GM19452 (cell line): ENCODE measurements at regions not wholly inside any gene's neighbourhood (a gene's known extent, or its start where the extent isn't known, plus 50 kb on each side); places are given as distances from the start of the nearest gene placed in this dataset.
A peak's percentile ranks its signal among the peaks of the same experiment; 100 is the strongest.

Source experiments
- ATAC-seq: cut with Tn5 transposase; IDR thresholded peaks from one replicate; pipeline ENCODE4 v1.9.1; 2021; ENCODE audit not compliant: unreplicated experiment

- ATAC-seq, result peak; percentile 68
Observed at GRCh38 chr1:84090447-84091245, 53.4 kb upstream of the PRKACB start.

- ATAC-seq, result peak; percentile 21
Observed at GRCh38 chr1:84089867-84090266, 54.2 kb upstream of the PRKACB start.

DNA sequence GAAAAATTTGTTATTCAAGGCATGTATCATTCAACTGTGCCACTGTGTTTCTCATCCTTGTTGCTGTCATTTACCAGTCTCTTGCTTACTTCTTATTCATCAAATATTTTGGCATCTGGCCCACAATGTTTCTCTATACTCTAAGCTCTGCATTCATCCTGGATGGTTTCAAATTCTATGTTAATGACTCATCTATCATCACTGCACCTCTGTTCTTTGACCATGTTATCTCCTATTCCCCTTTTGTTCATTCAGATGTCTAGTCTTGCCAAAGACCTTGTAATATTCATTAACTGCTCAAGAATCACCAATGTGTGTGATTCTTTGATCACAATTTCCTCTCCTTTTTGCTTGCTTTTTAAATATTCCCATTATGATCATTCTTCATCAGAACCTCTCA, 54.6 kb upstream of the PRKACB start:
- no peak for ATAC-seq

DNA sequence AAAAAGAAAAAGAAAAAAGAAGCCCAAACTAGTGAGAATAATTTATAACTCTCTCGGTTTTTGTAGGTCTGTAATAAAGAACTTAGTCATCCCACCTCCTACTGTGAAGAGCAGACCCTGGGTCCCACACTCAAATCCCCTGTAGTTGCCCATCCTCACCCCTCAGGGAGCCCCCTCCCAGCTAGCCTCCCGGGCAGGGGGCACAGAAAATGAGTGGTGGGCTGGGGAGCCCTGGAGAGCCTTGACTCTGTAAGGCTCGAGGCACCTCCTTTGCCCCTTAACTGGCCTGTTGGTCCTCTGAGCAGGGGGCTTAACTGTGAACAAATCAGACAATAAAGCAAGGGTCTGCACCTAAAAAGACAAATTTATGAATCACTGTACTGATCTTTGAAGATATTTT, 57.5 kb upstream of the PRKACB start:
- ATAC-seq, result no peak

DNA sequence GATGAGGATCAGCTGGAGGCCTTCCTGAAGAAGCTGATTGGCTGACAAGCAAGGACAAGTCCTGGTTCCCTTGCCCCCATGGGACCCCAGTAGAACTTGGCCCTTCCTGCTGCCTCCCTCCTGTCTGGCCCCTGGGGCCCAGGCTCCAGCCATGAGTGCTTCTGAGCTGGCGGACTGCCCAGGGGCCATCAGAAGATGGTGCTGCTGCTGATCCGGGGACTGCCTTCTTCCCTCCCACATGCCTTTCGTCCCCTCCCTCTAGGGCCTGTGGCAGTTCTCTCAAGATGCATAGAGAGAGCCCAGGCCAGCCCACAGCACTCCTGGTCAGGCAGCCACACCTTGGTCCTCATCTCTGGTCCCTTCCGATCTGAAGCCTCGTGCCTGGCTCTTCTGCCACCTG, 57.9 kb upstream of the PRKACB start:
- ATAC-seq, result no peak

DNA sequence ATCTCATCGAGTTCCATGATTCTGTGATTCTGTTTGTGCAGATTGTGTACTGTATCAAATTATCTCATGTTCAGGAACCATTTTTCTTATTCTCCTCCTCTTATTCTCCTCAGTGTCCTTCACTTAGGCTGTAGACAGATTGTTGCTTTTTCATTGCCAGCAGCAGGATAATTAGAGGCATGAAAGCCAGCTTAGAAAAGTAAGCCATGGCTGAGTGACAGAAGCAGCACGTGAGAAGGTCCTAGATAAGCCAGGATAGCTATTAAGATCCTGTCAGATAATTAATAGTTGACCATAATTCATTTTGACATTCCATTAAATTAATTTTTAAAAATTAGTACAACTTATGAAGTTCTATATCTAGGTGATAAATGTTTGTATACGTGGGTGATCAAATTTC, 60.8 kb upstream of the PRKACB start:
- no peak for ATAC-seq

- ATAC-seq, result no peak
Observed at GRCh38 chr1:84078842-84079202, 65.2 kb upstream of the PRKACB start.

GRCh38 chr1:84078108-84078841, 65.8 kb upstream of the PRKACB start:
- peak; percentile 43 for ATAC-seq

GRCh38 chr1:84077476-84078107, 66.5 kb upstream of the PRKACB start:
- ATAC-seq, result peak; percentile 91

DNA sequence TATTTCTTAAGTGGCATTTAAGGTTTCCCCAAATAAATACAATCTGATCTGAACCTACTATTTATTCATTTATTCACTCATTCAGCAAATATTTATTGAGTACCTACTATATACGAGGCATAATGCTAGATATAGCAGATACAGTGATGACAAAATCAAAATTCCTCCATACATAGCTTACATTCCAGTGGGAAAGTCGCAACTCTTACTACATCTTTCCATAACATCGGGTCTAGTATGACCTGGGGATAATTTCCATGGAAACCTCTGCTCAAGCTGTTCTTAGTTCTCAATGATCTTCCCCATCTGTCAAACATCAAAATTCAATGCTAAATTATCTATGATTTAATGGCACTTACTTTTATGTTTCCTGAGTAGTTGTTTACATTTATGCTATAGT, 70.8 kb upstream of the PRKACB start:
- ATAC-seq, result no peak

- ATAC-seq, result no peak
Observed at GRCh38 chr1:84069236-84069845, 70.4 kb upstream of the TTLL7 start.

- no peak for ATAC-seq
Observed at GRCh38 chr1:84062496-84062895, 63.6 kb upstream of the TTLL7 start.

DNA sequence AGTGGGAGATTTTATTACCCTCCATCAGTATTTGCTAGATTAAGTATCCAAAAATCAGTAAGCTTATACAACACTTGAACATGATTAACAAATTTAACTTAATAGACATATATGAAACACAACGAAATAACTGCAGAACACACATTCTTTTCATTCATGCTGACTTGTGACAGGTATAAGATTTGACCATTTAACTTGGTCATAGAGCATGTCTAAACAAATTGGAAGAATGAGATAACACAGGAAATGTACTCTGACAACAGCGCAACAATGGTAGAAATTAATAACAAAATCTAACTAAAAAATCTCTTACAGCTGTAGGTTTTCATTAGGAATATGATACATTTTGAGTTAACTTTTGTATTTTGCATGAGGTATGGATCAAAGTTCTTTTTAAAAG, 62.4 kb upstream of the TTLL7 start:
- ATAC-seq, result no peak

DNA sequence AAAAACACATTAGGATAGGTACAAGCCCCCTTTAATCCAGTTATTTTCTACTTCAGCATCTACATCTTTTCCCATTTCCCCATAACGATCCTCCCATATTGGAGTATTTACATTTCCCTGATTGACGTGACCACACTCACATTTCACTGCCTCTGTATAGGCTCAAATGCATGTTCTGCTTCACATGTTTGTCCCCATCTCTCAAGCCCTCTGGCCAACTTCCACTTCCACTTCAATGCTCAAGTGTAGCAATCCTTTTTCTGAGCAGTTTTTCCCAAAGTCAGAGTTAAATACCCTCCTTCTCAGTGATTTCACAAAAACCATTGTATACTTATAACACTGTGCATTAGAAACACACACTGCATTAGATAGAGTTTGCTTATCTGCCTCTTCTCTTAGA, 61.8 kb upstream of the TTLL7 start:
- ATAC-seq, result no peak

DNA sequence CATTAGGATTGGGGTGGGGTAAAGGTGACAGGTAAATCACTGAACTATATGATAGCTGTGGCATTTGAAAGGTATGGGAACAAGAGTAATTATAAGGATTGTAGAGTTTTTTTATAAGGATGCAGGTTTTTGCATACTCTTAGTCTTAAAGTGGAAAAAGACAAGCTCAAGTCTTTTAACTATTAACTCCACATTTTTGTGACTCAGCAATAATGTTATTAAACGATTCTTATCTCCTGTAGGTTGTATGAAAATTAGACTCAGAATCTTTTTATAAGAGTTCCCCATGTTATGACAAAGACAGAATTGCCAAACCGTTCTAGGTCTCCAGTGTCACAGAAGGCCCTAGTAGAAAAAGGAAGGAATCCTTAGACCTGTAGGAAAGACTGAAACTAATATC, 49.9 kb upstream of the TTLL7 start:
- ATAC-seq, result no peak
